ENCODE measurements at regions not wholly inside any gene's neighbourhood (a gene's known extent, or its start where the extent isn't known, plus 50 kb on each side); places are given as distances from the start of the nearest gene placed in this dataset.

GRCh38 chr11:24093375-24093774 is 403.5 kb upstream of the LUZP2 start:
- CTCF ChIA-PET = no interaction called here
- Mint-ChIP-seq H3K36me3 (ENCODE audit: insufficient read depth, unreplicated experiment) (no peaks in the 10 kb centered on the region), H3K4me3 (ENCODE audit: unreplicated experiment) (no peak overlapping the region), H3K4me1 (ENCODE audit: low read depth, unreplicated experiment) (no peaks in the 10 kb centered on the region), H3K27ac (ENCODE audit: unreplicated experiment) (no peak overlapping the region), H3K27me3 (ENCODE audit: insufficient read depth, unreplicated experiment) (no peaks in the 10 kb centered on the region), H3K9me3 (ENCODE audit: unreplicated experiment) (no peaks in the 10 kb centered on the region)
- no peak for DNase-seq
- Histone ChIP-seq H3K27me3 (replicated peaks; ENCODE audit: control insufficient read depth, insufficient read depth, low read length) (no peaks in the 10 kb centered on the region), H3K9me3 (no peaks in the 10 kb centered on the region), H3K4me3 (ENCODE audit: low read depth, low read length) (no peak overlapping the region), H3K36me3 (ENCODE audit: control insufficient read depth, insufficient read depth, low read length) (no peaks in the 10 kb centered on the region), H3K4me1 (no peaks in the 10 kb centered on the region)
- BruUV-seq (replicated peaks) = no TSS peak
- no peak for TF ChIP-seq CTCF (IDR thresholded peaks at IDR 0.05; ENCODE audit: insufficient read depth in 1 of 2, low read depth in 1 of 2, low read length in 1 of 2, severe bottlenecking in 1 of 2, unreplicated experiment in 1 of 2)
- POLR2A ChIA-PET = no interaction called here
- intact Hi-C loops (cut with micrococcal nuclease; ENCODE audit: unreplicated experiment) = loop anchor here (5.0 kb wide), 1 partner anchor 121 kb away; no protein-coding TSS in a partner anchor

- Histone ChIP-seq H3K9me3 (peaks cover 3% of the 10 kb centered on the region; the same call in 1 of the 2 replicates), H3K4me3 (ENCODE audit: low read depth, low read length) (no peak overlapping the region), H3K27me3 (replicated peaks; ENCODE audit: control insufficient read depth, insufficient read depth, low read length) (no peaks in the 10 kb centered on the region), H3K4me1 (no peaks in the 10 kb centered on the region), H3K36me3 (ENCODE audit: control insufficient read depth, insufficient read depth, low read length) (no peaks in the 10 kb centered on the region)
- Mint-ChIP-seq H3K27me3 (ENCODE audit: insufficient read depth, unreplicated experiment) (no peaks in the 10 kb centered on the region), H3K27ac (ENCODE audit: unreplicated experiment) (no peak overlapping the region), H3K4me3 (ENCODE audit: unreplicated experiment) (no peak overlapping the region), H3K9me3 (ENCODE audit: unreplicated experiment) (peaks cover 23% of the 10 kb centered on the region), H3K36me3 (ENCODE audit: insufficient read depth, unreplicated experiment) (no peaks in the 10 kb centered on the region), H3K4me1 (ENCODE audit: low read depth, unreplicated experiment) (no peaks in the 10 kb centered on the region)
- TF ChIP-seq CTCF (IDR thresholded peaks at IDR 0.05; ENCODE audit: insufficient read depth in 1 of 2, low read depth in 1 of 2, low read length in 1 of 2, severe bottlenecking in 1 of 2, unreplicated experiment in 1 of 2) = no peak
- no peak for DNase-seq
- intact Hi-C loops (cut with micrococcal nuclease; ENCODE audit: unreplicated experiment) = no loop called here
- POLR2A ChIA-PET = no interaction called here
- CTCF ChIA-PET = no interaction called here
- BruUV-seq (replicated peaks) = no TSS peak
Observed at GRCh38 chr11:24108609-24109008, 388.2 kb upstream of the LUZP2 start.

- no peaks in the 10 kb centered on the region for H3K27me3 Mint-ChIP-seq (ENCODE audit: insufficient read depth, unreplicated experiment)
- BruUV-seq (replicated peaks) = no TSS peak
- no peak for TF ChIP-seq CTCF (IDR thresholded peaks at IDR 0.05; ENCODE audit: insufficient read depth in 1 of 2, low read depth in 1 of 2, low read length in 1 of 2, severe bottlenecking in 1 of 2, unreplicated experiment in 1 of 2)
- H3K9me3 ChIP-seq = no peaks in the 10 kb centered on the region
- H3K4me1 Mint-ChIP-seq (ENCODE audit: low read depth, unreplicated experiment) = no peaks in the 10 kb centered on the region
- H3K9me3 Mint-ChIP-seq (ENCODE audit: unreplicated experiment) = no peaks in the 10 kb centered on the region
- H3K36me3 ChIP-seq (ENCODE audit: control insufficient read depth, insufficient read depth, low read length) = no peaks in the 10 kb centered on the region
- no peak overlapping the region for H3K4me3 Mint-ChIP-seq (ENCODE audit: unreplicated experiment)
- H3K27ac Mint-ChIP-seq (ENCODE audit: unreplicated experiment) = no peak overlapping the region
- H3K36me3 Mint-ChIP-seq (ENCODE audit: insufficient read depth, unreplicated experiment) = peaks cover 6% of the 10 kb centered on the region
- H3K27me3 ChIP-seq (replicated peaks; ENCODE audit: control insufficient read depth, insufficient read depth, low read length) = no peaks in the 10 kb centered on the region
- H3K4me1 ChIP-seq = no peaks in the 10 kb centered on the region
- ChIA-PET POLR2A (no interaction called here), CTCF (no interaction called here)
- no peak overlapping the region for H3K4me3 ChIP-seq (ENCODE audit: low read depth, low read length)
- intact Hi-C loops (cut with micrococcal nuclease; ENCODE audit: unreplicated experiment) = no loop called here
- DNase-seq = no peak
Observed at GRCh38 chr11:24122291-24122690, 374.6 kb upstream of the LUZP2 start.
